SK-N-SH treated with all-trans-retinoic acid at 6 μM for 48 hours (cell line): ENCODE measurements at regions not wholly inside any gene's neighbourhood (a gene's known extent, or its start where the extent isn't known, plus 50 kb on each side); places are given as distances from the start of the nearest gene placed in this dataset.

Experiments used
- ATAC-seq: fragments of 200-7000 bp; cut with Tn5 transposase; 3 replicates; pipeline ENCODE4 v1.9.1; 2020; ENCODE audit warnings: mild to moderate bottlenecking, moderate library complexity
- ARNTL ChIP-seq: fragments of 450-650 bp; formaldehyde crosslinking; IDR thresholded peaks from 2 replicates; pipeline ENCODE4 v1.5.0; 2020; ENCODE audit warnings: low read depth, mild to moderate bottlenecking, moderate library complexity, borderline replicate concordance
- BACH2 ChIP-seq: fragments of 250-450 bp; sonication (Bioruptor Pico); IDR thresholded peaks from 2 replicates; pipeline ENCODE4 v1.9.0; 2021; ENCODE audit warnings: mild to moderate bottlenecking, borderline replicate concordance
- CREB5 ChIP-seq: fragments of 250-450 bp; sonication (Bioruptor Pico); IDR thresholded peaks from 2 replicates; pipeline ENCODE4 v1.5.1; 2020; ENCODE audit warnings: low read depth, mild to moderate bottlenecking, moderate library complexity
- CSDC2 ChIP-seq: fragments of 250-450 bp; sonication (Bioruptor Pico); IDR thresholded peaks from 2 replicates; pipeline ENCODE4 v1.5.0; 2020; ENCODE audit warnings: mild to moderate bottlenecking, moderate library complexity
- CSRNP3 ChIP-seq: fragments of 250-450 bp; sonication (Bioruptor Pico); IDR thresholded peaks from 2 replicates; pipeline ENCODE4 v1.5.1; 2021; ENCODE audit warnings: mild to moderate bottlenecking, moderate library complexity
- ESRRG ChIP-seq: fragments of 250-450 bp; sonication (Bioruptor Pico); IDR thresholded peaks from 2 replicates; pipeline ENCODE4 v1.6.1; 2021; ENCODE audit warnings: mild to moderate bottlenecking
- GLIS3 ChIP-seq: fragments of 250-450 bp; sonication (Bioruptor Pico); IDR thresholded peaks from 2 replicates; pipeline ENCODE4 v1.5.0; 2020; ENCODE audit warnings: mild to moderate bottlenecking, moderate library complexity
- ISL1 ChIP-seq: fragments of 250-450 bp; sonication (Bioruptor Pico); IDR thresholded peaks from 2 replicates; pipeline ENCODE4 v2.1.2; 2022; ENCODE audit warnings: mild to moderate bottlenecking, moderate library complexity
- OSR1 ChIP-seq: fragments of 250-450 bp; sonication (Bioruptor Pico); IDR thresholded peaks from 2 replicates; pipeline ENCODE4 v1.8.0; 2022; ENCODE audit warnings: moderate library complexity, mild to moderate bottlenecking, inconsistent platforms
- PATZ1 ChIP-seq: fragments of 250-450 bp; sonication (Bioruptor Pico); IDR thresholded peaks from 2 replicates; pipeline ENCODE4 v1.8.0; 2020; ENCODE audit warnings: mild to moderate bottlenecking, moderate library complexity, borderline replicate concordance
- POU6F1 ChIP-seq: fragments of 250-450 bp; sonication (Bioruptor Pico); IDR thresholded peaks from 2 replicates; pipeline ENCODE4 v1.8.0; 2021; ENCODE audit warnings: low read depth, mild to moderate bottlenecking, moderate library complexity, borderline replicate concordance
- RARB ChIP-seq: fragments of 250-450 bp; sonication (Bioruptor Pico); IDR thresholded peaks from 2 replicates; pipeline ENCODE4 v1.8.0; 2021; ENCODE audit warnings: mild to moderate bottlenecking, moderate library complexity
- TCF4 ChIP-seq: fragments of 250-450 bp; sonication (Bioruptor Pico); IDR thresholded peaks from 2 replicates; pipeline ENCODE4 v1.8.0; 2021; ENCODE audit warnings: mild to moderate bottlenecking, moderate library complexity, borderline replicate concordance
- TOX ChIP-seq: fragments of 250-450 bp; sonication (Bioruptor Pico); IDR thresholded peaks from 2 replicates; pipeline ENCODE4 v1.8.0; 2021; ENCODE audit warnings: mild to moderate bottlenecking, moderate library complexity, borderline replicate concordance
- TSHZ2 ChIP-seq: fragments of 250-450 bp; sonication (Bioruptor Pico); IDR thresholded peaks from 2 replicates; pipeline ENCODE4 v1.5.0; 2020; ENCODE audit warnings: mild to moderate bottlenecking, moderate library complexity
- ZC3H10 ChIP-seq: fragments of 250-450 bp; sonication (Bioruptor Pico); IDR thresholded peaks from 2 replicates; pipeline ENCODE4 v1.5.1; 2021; ENCODE audit warnings: mild to moderate bottlenecking, moderate library complexity
- ZFP30 ChIP-seq: fragments of 450-650 bp; formaldehyde crosslinking; IDR thresholded peaks from 2 replicates; pipeline ENCODE4 v1.5.0; 2022; ENCODE audit warnings: mild to moderate bottlenecking, moderate library complexity
- ZNF565 ChIP-seq: fragments of 450-650 bp; formaldehyde crosslinking; conservative IDR thresholded peaks from 2 replicates; pipeline ENCODE4 v1.5.0; 2020; ENCODE audit warnings: low read depth, mild to moderate bottlenecking, moderate library complexity
- ZNF70 ChIP-seq: fragments of 450-650 bp; formaldehyde crosslinking; IDR thresholded peaks from 2 replicates; pipeline ENCODE4 v1.5.0; 2020; ENCODE audit warnings: mild to moderate bottlenecking, moderate library complexity
- ZNF8 ChIP-seq: fragments of 450-650 bp; formaldehyde crosslinking; IDR thresholded peaks from 2 replicates; pipeline ENCODE4 v1.5.0; 2020; ENCODE audit warnings: mild to moderate bottlenecking, moderate library complexity

- no peak for ATAC-seq
- no peak for TF ChIP-seq TCF4 (CRISPR knock-in tag)
These were observed 234.2 kb upstream of the CITED2 start for GRCh38 chr6:139608466-139609261.

- TF ChIP-seq CREB5 (CRISPR knock-in tag) (no peak), CSDC2 (CRISPR knock-in tag) (no peak), BACH2 (no peak), ARNTL (no peak), ZNF565 (CRISPR knock-in tag) (no peak), OSR1 (CRISPR knock-in tag) (no peak), RARB (no peak)
- no peak for ATAC-seq
These were observed 230.9 kb upstream of the CITED2 start for GRCh38 chr6:139605350-139605749.

GRCh38 chr6:139603581-139603980 is 229.1 kb upstream of the CITED2 start:
- TF ChIP-seq RARB: no peak
- no peak for ATAC-seq

- ATAC-seq: no peak
These were observed 228.1 kb upstream of the CITED2 start for GRCh38 chr6:139602577-139602976.

GRCh38 chr6:139600919-139601475 is 226.5 kb upstream of the CITED2 start:
- ATAC-seq: no peak
- TF ChIP-seq ZNF70 (CRISPR knock-in tag) (no peak), TSHZ2 (CRISPR knock-in tag) (no peak), CREB5 (CRISPR knock-in tag) (no peak), RARB (no peak), ZNF565 (CRISPR knock-in tag) (no peak), TOX (no peak), OSR1 (CRISPR knock-in tag) (no peak), ZFP30 (CRISPR knock-in tag) (no peak), ARNTL (no peak), ZC3H10 (CRISPR knock-in tag) (no peak), CSRNP3 (no peak), GLIS3 (no peak), BACH2 (no peak), POU6F1 (CRISPR knock-in tag) (no peak), ESRRG (no peak)

More at GRCh38 chr6:139602577-139602976, 228.1 kb upstream of the CITED2 start:
- TF ChIP-seq ZNF70 (CRISPR knock-in tag): no peak
- no peak for TF ChIP-seq ZNF8 (CRISPR knock-in tag)
- TF ChIP-seq ARNTL: no peak
- no peak for TF ChIP-seq PATZ1
- TF ChIP-seq ZNF565 (CRISPR knock-in tag): no peak
- TF ChIP-seq RARB: no peak
- no peak for TF ChIP-seq ZFP30 (CRISPR knock-in tag)
- no peak for TF ChIP-seq TCF4 (CRISPR knock-in tag)
- TF ChIP-seq ISL1 (CRISPR knock-in tag): no peak
- TF ChIP-seq, all 23 proteins: peak for 0
